ENCODE measurements at regions not wholly inside any gene's neighbourhood (a gene's known extent, or its start where the extent isn't known, plus 50 kb on each side); places are given as distances from the start of the nearest gene placed in this dataset.

GRCh38 chrX:141989134-141989533 is 85.4 kb downstream of the MAGEC1 start:
- peaks cover 15% of the 10 kb centered on the region for H3K4me1 Mint-ChIP-seq
- H3K36me3 Mint-ChIP-seq (ENCODE audit: low read depth), result no peaks in the 10 kb centered on the region
- peak overlapping the region; percentile 49 to 66 (median 57) for H3K27ac Mint-ChIP-seq
- peaks cover 16% of the 10 kb centered on the region for H3K9me3 Mint-ChIP-seq
- no peak overlapping the region for H3K4me3 Mint-ChIP-seq
- no peak for TF ChIP-seq CTCF (IDR thresholded peaks at IDR 0.05; ENCODE audit: unreplicated experiment in 3 of 3)
- H3K27me3 Mint-ChIP-seq (ENCODE audit: low read depth), result peaks cover 5% of the 10 kb centered on the region

GRCh38 chrX:141982296-141982695 is 78.6 kb downstream of the MAGEC1 start:
- Mint-ChIP-seq H3K27ac (no peak overlapping the region), H3K36me3 (ENCODE audit: low read depth) (no peaks in the 10 kb centered on the region), H3K27me3 (ENCODE audit: low read depth) (peaks cover 5% of the 10 kb centered on the region), H3K4me1 (no peaks in the 10 kb centered on the region), H3K4me3 (no peak overlapping the region), H3K9me3 (peaks cover 18% of the 10 kb centered on the region)
- no peak for TF ChIP-seq CTCF (IDR thresholded peaks at IDR 0.05; ENCODE audit: unreplicated experiment in 3 of 3)

GRCh38 chrX:141975839-141976238 is 72.1 kb downstream of the MAGEC1 start:
- Mint-ChIP-seq H3K9me3 (no peaks in the 10 kb centered on the region), H3K27me3 (ENCODE audit: low read depth) (no peaks in the 10 kb centered on the region), H3K4me1 (no peaks in the 10 kb centered on the region), H3K36me3 (ENCODE audit: low read depth) (no peaks in the 10 kb centered on the region), H3K4me3 (no peak overlapping the region), H3K27ac (no peak overlapping the region)
- no peak for TF ChIP-seq CTCF (IDR thresholded peaks at IDR 0.05; ENCODE audit: unreplicated experiment in 3 of 3)

DNA sequence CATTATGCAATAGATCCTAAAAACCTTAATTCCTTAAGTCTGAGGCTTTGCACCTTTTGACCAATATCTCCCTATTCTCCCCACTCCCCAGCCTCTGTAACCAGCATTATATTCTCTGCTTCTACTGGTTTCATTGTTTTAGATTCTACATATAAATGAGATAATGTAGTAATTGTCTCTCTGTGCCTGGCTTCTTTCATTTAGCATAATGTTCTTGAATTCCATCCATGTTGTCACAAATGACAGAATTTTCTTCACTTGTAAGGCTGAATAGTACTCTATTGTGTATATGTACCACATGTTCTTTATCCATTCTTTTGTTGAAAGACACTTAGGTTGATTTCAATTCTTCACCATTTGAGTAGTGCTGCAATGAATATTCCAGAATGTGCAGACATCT is 66.0 kb downstream of the MAGEC1 start:
- Mint-ChIP-seq H3K4me3 (no peak overlapping the region), H3K27me3 (ENCODE audit: low read depth) (no peaks in the 10 kb centered on the region), H3K9me3 (peaks cover 14% of the 10 kb centered on the region), H3K36me3 (ENCODE audit: low read depth) (no peaks in the 10 kb centered on the region), H3K4me1 (no peaks in the 10 kb centered on the region), H3K27ac (no peak overlapping the region)
- TF ChIP-seq CTCF (IDR thresholded peaks at IDR 0.05; ENCODE audit: unreplicated experiment in 3 of 3), result no peak

DNA sequence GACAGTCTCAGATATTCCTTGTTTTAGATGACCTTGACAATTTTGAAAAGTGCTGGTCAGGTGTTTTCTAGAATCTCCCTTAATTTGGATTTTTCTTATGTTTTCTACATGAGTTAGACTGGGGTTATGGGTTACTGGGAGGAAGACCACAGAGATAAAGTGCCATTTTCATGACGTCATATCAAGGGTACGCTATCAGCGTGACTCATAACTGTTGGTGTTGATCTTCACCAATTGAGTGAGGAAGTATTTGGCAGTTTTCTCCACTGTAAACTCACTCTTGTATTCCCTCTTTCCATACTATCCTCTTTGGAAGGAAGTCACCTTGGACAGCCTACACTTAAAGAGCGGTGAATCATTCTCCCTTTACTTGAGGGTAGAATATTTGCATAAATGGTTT is 56.9 kb downstream of the MAGEC1 start:
- H3K9me3 Mint-ChIP-seq, result peaks cover 22% of the 10 kb centered on the region
- no peaks in the 10 kb centered on the region for H3K27me3 Mint-ChIP-seq (ENCODE audit: low read depth)
- peaks cover 12% of the 10 kb centered on the region for H3K4me1 Mint-ChIP-seq
- TF ChIP-seq CTCF (IDR thresholded peaks at IDR 0.05; ENCODE audit: unreplicated experiment in 3 of 3), result no peak
- no peak overlapping the region for H3K4me3 Mint-ChIP-seq
- H3K27ac Mint-ChIP-seq, result no peak overlapping the region
- no peaks in the 10 kb centered on the region for H3K36me3 Mint-ChIP-seq (ENCODE audit: low read depth)
